ENCODE measurements at regions not wholly inside any gene's neighbourhood (a gene's known extent, or its start where the extent isn't known, plus 50 kb on each side); places are given as distances from the start of the nearest gene placed in this dataset.
A peak's percentile ranks its signal among the peaks of the same experiment; 100 is the strongest.

DNA sequence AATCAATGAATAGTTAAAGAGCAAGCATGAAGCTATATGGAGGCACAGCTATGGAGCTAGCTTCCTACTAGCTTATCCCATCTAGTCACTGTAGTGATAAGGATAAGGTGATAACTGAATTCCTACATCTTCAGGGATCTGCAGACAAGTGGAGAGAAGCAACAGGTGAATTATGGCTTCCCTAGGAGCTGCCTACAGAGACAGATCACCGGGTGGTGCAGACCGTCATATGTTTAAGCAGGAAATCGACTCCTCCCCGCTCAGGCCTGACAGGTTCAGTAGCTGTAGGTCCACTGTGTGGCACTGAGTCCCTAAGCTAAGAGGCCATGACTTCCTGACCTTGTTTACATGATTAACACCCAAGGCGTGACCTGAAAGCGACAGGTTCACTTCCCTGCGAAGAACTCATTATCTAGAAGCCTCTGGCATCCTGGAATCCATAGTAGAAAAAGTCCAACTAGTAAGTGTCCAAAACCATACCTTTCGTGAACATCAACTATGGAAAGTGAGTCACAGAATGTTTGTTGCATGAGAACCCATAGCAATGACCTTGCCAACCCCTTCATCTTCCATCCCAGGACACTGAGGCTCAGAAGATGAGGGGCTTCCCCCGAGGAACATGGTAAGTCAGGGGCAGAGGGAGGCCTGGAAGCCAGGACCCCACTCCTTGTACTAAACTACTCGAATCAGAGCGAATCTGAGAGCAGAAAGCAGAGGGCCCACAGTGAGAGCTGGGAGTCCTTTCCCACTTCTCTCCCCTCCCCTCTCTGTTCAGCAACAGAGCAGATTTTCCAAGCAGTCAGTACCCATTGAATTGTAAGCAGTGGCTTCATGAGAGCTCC lies 75.4 kb upstream of the CCND2 start:
- no peak overlapping the region for H3K27ac Mint-ChIP-seq
- ATAC-seq (ENCODE audit: low read depth) (no peak), DNase-seq (no peak)
- Histone ChIP-seq H3K4me2 (replicated peaks; ENCODE audit: low read depth, low read length, poor library complexity, severe bottlenecking) (peak overlapping the region; percentile 30), H3K36me3 (replicated peaks in 1 of 2; ENCODE audit: control extremely low read depth in 1 of 2, control insufficient read depth in 1 of 2, extremely low read depth in 1 of 2, insufficient read depth in 2 of 2, low read length in 1 of 2) (no peaks in the 10 kb centered on the region), H3K9ac (ENCODE audit: low read length) (no peak overlapping the region), H3K27me3 (replicated peaks in 1 of 4; ENCODE audit: control extremely low read depth in 1 of 4, control insufficient read depth in 3 of 4, insufficient read depth in 4 of 4, low read length in 3 of 4) (no peaks in the 10 kb centered on the region), H3K4me1 (ENCODE audit: control insufficient read depth in 2 of 2, insufficient read depth in 2 of 2, low read length in 2 of 2) (peaks cover 46 to 52% of the 10 kb centered on the region in 2 donors), H4K20me1 (ENCODE audit: control insufficient read depth, insufficient read depth, low read length, poor library complexity, severe bottlenecking) (no peaks in the 10 kb centered on the region), H3K79me2 (ENCODE audit: control insufficient read depth, insufficient read depth, low read length) (no peaks in the 10 kb centered on the region), H3K4me3 (ENCODE audit: control extremely low read depth in 1 of 5, extremely low read depth in 1 of 5, insufficient read depth in 1 of 5, low read depth in 2 of 5, low read length in 4 of 5) (no peak overlapping the region), H2AFZ (ENCODE audit: insufficient read depth, low read depth, low read length, poor library complexity, severe bottlenecking) (no peak overlapping the region), H3K9me3 (ENCODE audit: control extremely low read depth in 1 of 3, control insufficient read depth in 2 of 3, insufficient read depth in 1 of 3, low read length in 2 of 3) (no peaks in the 10 kb centered on the region), H3K27ac (ENCODE audit: low read length in 2 of 2) (no peak overlapping the region)
- no peaks in the 10 kb centered on the region for H3K27me3 Mint-ChIP-seq
- H3K4me1 Mint-ChIP-seq: peaks cover 45% of the 10 kb centered on the region
- TF ChIP-seq, protein P1, sequence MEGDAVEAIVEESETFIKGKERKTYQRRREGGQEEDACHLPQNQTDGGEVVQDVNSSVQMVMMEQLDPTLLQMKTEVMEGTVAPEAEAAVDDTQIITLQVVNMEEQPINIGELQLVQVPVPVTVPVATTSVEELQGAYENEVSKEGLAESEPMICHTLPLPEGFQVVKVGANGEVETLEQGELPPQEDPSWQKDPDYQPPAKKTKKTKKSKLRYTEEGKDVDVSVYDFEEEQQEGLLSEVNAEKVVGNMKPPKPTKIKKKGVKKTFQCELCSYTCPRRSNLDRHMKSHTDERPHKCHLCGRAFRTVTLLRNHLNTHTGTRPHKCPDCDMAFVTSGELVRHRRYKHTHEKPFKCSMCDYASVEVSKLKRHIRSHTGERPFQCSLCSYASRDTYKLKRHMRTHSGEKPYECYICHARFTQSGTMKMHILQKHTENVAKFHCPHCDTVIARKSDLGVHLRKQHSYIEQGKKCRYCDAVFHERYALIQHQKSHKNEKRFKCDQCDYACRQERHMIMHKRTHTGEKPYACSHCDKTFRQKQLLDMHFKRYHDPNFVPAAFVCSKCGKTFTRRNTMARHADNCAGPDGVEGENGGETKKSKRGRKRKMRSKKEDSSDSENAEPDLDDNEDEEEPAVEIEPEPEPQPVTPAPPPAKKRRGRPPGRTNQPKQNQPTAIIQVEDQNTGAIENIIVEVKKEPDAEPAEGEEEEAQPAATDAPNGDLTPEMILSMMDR (IDR thresholded peaks at IDR 0.05): no peak
- TF ChIP-seq EZH2 (IDR thresholded peaks at IDR 0.05; ENCODE audit: borderline replicate concordance, insufficient read depth, low read depth, low read length, poor library complexity, severe bottlenecking): no peak
- no peak overlapping the region for H3K4me3 Mint-ChIP-seq
- 88% methylated on average over 8 of the region's 11 CpGs for WGBS (ENCODE audit: insufficient coverage)
- intact Hi-C loops (cut with micrococcal nuclease): no loop called here
- POLR2A ChIA-PET: interaction anchor here (1.3 kb wide), 1 partner anchor 17 kb away, joined by 9 read pairs; no protein-coding TSS in a partner anchor
- no peaks in the 10 kb centered on the region for H3K9me3 Mint-ChIP-seq (ENCODE audit: insufficient read depth)
- CTCF ChIA-PET: interaction anchor here (1.1 to 2.5 kb wide), 3 partner anchors 78 to 312 kb away, joined by 3 to 11 read pairs (median 7); no protein-coding TSS in a partner anchor

DNA sequence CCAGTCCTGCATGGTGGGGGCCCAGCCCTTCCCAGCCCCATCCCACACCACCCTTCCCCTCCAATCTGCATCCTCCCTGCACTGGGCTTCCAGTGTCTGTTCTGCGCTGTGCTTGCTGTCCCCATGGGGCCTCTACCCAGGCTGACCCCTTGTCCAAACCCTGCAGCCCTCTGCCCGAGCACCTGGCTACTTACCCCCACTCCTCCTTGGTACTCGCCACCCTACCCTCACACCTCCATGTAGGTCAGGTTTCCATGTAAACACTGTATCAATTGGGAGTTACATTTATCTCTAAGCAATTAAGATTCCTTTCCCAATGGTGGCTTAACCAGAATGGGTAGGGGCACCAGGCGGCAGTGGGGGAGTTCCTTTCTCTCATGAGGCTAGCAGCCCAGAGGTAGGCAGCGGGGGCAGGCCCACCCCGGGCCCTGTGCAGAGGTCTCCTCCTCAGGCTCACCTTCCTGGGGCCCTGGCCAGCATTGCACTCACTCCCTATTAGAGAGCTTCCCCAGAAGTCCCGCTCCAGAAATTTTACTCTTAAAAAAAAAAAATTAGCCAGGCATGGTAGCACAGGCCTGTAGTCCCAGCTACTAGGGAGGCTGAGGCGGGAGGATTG lies 76.6 kb upstream of the CCND2 start:
- H3K4me3 Mint-ChIP-seq: no peak overlapping the region
- Histone ChIP-seq H3K27ac (ENCODE audit: low read length in 2 of 2) (no peak overlapping the region), H2AFZ (ENCODE audit: insufficient read depth, low read depth, low read length, poor library complexity, severe bottlenecking) (no peak overlapping the region), H4K20me1 (ENCODE audit: control insufficient read depth, insufficient read depth, low read length, poor library complexity, severe bottlenecking) (no peaks in the 10 kb centered on the region), H3K79me2 (ENCODE audit: control insufficient read depth, insufficient read depth, low read length) (no peaks in the 10 kb centered on the region), H3K9me3 (ENCODE audit: control extremely low read depth in 1 of 3, control insufficient read depth in 2 of 3, insufficient read depth in 1 of 3, low read length in 2 of 3) (no peaks in the 10 kb centered on the region), H3K9ac (ENCODE audit: low read length) (no peak overlapping the region), H3K4me1 (ENCODE audit: control insufficient read depth in 2 of 2, insufficient read depth in 2 of 2, low read length in 2 of 2) (peaks cover 34 to 40% of the 10 kb centered on the region in 2 donors), H3K4me3 (ENCODE audit: control extremely low read depth in 1 of 5, extremely low read depth in 1 of 5, insufficient read depth in 1 of 5, low read depth in 2 of 5, low read length in 4 of 5) (no peak overlapping the region), H3K4me2 (replicated peaks; ENCODE audit: low read depth, low read length, poor library complexity, severe bottlenecking) (no peak overlapping the region), H3K27me3 (replicated peaks in 1 of 4; ENCODE audit: control extremely low read depth in 1 of 4, control insufficient read depth in 3 of 4, insufficient read depth in 4 of 4, low read length in 3 of 4) (no peaks in the 10 kb centered on the region), H3K36me3 (replicated peaks in 1 of 2; ENCODE audit: control extremely low read depth in 1 of 2, control insufficient read depth in 1 of 2, extremely low read depth in 1 of 2, insufficient read depth in 2 of 2, low read length in 1 of 2) (no peaks in the 10 kb centered on the region)
- ATAC-seq (ENCODE audit: low read depth) (no peak), DNase-seq (no peak)
- intact Hi-C loops (cut with micrococcal nuclease): no loop called here
- H3K27ac Mint-ChIP-seq: no peak overlapping the region
- no peaks in the 10 kb centered on the region for H3K9me3 Mint-ChIP-seq (ENCODE audit: insufficient read depth)
- WGBS (ENCODE audit: insufficient coverage): 91% methylated on average over 5 of the region's 8 CpGs
- no peak for TF ChIP-seq EZH2 (IDR thresholded peaks at IDR 0.05; ENCODE audit: borderline replicate concordance, insufficient read depth, low read depth, low read length, poor library complexity, severe bottlenecking)
- CTCF ChIA-PET: interaction anchor here (2.5 kb wide), 1 partner anchor 79 kb away, joined by 11 read pairs; no protein-coding TSS in a partner anchor
- POLR2A ChIA-PET: interaction anchor here (1.3 kb wide), 1 partner anchor 18 kb away, joined by 9 read pairs; no protein-coding TSS in a partner anchor
- H3K4me1 Mint-ChIP-seq: peaks cover 32% of the 10 kb centered on the region
- H3K27me3 Mint-ChIP-seq: no peaks in the 10 kb centered on the region
